ENCODE measurements at regions not wholly inside any gene's neighbourhood (a gene's known extent, or its start where the extent isn't known, plus 50 kb on each side); places are given as distances from the start of the nearest gene placed in this dataset.

DNA sequence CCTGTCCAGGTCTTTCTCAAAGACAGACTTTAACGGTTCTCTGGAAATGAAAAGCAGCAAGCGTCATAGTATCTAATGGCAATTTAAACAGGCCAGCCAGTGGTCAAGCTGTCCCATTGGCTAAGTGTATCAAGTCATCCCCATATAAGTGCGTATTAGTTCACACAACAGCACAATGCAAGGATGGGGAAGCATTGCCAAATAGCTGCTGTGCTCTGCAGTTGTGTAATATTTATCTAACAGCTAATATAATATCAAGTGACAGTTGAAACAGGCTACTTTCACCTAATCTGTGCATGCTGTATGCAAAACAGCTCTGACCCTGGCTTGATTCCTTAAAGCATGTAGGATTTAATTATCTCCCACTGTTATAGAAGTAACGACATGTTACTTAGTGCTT lies 134.8 kb upstream of the PPARGC1A start (continued):
- TF ChIP-seq, protein P1, sequence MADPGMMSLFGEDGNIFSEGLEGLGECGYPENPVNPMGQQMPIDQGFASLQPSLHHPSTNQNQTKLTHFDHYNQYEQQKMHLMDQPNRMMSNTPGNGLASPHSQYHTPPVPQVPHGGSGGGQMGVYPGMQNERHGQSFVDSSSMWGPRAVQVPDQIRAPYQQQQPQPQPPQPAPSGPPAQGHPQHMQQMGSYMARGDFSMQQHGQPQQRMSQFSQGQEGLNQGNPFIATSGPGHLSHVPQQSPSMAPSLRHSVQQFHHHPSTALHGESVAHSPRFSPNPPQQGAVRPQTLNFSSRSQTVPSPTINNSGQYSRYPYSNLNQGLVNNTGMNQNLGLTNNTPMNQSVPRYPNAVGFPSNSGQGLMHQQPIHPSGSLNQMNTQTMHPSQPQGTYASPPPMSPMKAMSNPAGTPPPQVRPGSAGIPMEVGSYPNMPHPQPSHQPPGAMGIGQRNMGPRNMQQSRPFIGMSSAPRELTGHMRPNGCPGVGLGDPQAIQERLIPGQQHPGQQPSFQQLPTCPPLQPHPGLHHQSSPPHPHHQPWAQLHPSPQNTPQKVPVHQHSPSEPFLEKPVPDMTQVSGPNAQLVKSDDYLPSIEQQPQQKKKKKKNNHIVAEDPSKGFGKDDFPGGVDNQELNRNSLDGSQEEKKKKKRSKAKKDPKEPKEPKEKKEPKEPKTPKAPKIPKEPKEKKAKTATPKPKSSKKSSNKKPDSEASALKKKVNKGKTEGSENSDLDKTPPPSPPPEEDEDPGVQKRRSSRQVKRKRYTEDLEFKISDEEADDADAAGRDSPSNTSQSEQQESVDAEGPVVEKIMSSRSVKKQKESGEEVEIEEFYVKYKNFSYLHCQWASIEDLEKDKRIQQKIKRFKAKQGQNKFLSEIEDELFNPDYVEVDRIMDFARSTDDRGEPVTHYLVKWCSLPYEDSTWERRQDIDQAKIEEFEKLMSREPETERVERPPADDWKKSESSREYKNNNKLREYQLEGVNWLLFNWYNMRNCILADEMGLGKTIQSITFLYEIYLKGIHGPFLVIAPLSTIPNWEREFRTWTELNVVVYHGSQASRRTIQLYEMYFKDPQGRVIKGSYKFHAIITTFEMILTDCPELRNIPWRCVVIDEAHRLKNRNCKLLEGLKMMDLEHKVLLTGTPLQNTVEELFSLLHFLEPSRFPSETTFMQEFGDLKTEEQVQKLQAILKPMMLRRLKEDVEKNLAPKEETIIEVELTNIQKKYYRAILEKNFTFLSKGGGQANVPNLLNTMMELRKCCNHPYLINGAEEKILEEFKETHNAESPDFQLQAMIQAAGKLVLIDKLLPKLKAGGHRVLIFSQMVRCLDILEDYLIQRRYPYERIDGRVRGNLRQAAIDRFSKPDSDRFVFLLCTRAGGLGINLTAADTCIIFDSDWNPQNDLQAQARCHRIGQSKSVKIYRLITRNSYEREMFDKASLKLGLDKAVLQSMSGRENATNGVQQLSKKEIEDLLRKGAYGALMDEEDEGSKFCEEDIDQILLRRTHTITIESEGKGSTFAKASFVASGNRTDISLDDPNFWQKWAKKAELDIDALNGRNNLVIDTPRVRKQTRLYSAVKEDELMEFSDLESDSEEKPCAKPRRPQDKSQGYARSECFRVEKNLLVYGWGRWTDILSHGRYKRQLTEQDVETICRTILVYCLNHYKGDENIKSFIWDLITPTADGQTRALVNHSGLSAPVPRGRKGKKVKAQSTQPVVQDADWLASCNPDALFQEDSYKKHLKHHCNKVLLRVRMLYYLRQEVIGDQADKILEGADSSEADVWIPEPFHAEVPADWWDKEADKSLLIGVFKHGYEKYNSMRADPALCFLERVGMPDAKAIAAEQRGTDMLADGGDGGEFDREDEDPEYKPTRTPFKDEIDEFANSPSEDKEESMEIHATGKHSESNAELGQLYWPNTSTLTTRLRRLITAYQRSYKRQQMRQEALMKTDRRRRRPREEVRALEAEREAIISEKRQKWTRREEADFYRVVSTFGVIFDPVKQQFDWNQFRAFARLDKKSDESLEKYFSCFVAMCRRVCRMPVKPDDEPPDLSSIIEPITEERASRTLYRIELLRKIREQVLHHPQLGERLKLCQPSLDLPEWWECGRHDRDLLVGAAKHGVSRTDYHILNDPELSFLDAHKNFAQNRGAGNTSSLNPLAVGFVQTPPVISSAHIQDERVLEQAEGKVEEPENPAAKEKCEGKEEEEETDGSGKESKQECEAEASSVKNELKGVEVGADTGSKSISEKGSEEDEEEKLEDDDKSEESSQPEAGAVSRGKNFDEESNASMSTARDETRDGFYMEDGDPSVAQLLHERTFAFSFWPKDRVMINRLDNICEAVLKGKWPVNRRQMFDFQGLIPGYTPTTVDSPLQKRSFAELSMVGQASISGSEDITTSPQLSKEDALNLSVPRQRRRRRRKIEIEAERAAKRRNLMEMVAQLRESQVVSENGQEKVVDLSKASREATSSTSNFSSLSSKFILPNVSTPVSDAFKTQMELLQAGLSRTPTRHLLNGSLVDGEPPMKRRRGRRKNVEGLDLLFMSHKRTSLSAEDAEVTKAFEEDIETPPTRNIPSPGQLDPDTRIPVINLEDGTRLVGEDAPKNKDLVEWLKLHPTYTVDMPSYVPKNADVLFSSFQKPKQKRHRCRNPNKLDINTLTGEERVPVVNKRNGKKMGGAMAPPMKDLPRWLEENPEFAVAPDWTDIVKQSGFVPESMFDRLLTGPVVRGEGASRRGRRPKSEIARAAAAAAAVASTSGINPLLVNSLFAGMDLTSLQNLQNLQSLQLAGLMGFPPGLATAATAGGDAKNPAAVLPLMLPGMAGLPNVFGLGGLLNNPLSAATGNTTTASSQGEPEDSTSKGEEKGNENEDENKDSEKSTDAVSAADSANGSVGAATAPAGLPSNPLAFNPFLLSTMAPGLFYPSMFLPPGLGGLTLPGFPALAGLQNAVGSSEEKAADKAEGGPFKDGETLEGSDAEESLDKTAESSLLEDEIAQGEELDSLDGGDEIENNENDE (IDR thresholded peaks at IDR 0.05; ENCODE audit: insufficient replicate concordance, low read length), result no peak
- TF ChIP-seq, protein P2, sequence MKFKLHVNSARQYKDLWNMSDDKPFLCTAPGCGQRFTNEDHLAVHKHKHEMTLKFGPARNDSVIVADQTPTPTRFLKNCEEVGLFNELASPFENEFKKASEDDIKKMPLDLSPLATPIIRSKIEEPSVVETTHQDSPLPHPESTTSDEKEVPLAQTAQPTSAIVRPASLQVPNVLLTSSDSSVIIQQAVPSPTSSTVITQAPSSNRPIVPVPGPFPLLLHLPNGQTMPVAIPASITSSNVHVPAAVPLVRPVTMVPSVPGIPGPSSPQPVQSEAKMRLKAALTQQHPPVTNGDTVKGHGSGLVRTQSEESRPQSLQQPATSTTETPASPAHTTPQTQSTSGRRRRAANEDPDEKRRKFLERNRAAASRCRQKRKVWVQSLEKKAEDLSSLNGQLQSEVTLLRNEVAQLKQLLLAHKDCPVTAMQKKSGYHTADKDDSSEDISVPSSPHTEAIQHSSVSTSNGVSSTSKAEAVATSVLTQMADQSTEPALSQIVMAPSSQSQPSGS (IDR thresholded peaks at IDR 0.05; ENCODE audit: low read length), result no peak
- TF ChIP-seq NRF1 (IDR thresholded peaks at IDR 0.05; ENCODE audit: low read depth, low read length) (no peak), GTF2F1 (IDR thresholded peaks at IDR 0.05; ENCODE audit: borderline replicate concordance, low read depth, low read length) (no peak)
